H1 (cell line): ENCODE measurements at regions not wholly inside any gene's neighbourhood (a gene's known extent, or its start where the extent isn't known, plus 50 kb on each side); places are given as distances from the start of the nearest gene placed in this dataset.

Experiments used
- CTCF ChIP-seq, 3 experiments: IDR thresholded peaks; 1 replicate in 2 of 3; 2 replicates in 1 of 3; pipeline versions ENCODE4 v1.5.1 to v1.6.1; 2011; ENCODE audit warnings: low read length in 3 of 3, mild to moderate bottlenecking in 3 of 3, inconsistent platforms in 2 of 3, low read depth in 1 of 3, moderate library complexity in 1 of 3; ENCODE audit not compliant: insufficient read depth in 1 of 3; ENCODE audit errors: control extremely low read depth in 1 of 3
- EZH2 ChIP-seq: fragments of 200-600 bp; sonication (generic); IDR thresholded peaks from 2 replicates; pipeline ENCODE4 v1.7.1; 2012; ENCODE audit warnings: low read depth, mild to moderate bottlenecking, moderate library complexity, low read length, inconsistent platforms; ENCODE audit not compliant: severe bottlenecking
- KDM4A ChIP-seq: IDR thresholded peaks from one replicate; pipeline ENCODE4 v1.7.1; 2012; ENCODE audit warnings: low read depth, mild to moderate bottlenecking, moderate library complexity, low read length, inconsistent platforms; ENCODE audit not compliant: severe bottlenecking
- KDM5A ChIP-seq: fragments of 200-600 bp; IDR thresholded peaks from 2 replicates; pipeline ENCODE4 v1.7.1; 2012; ENCODE audit warnings: mild to moderate bottlenecking, low read length, inconsistent platforms, mixed read lengths
- PHF8 ChIP-seq: fragments of 200-600 bp; sonication (generic); conservative IDR thresholded peaks from 2 replicates; pipeline ENCODE4 v1.7.1; 2012; ENCODE audit warnings: low read depth, mild to moderate bottlenecking, inconsistent platforms, low read length, moderate library complexity
- POLR2AphosphoS5 ChIP-seq: IDR thresholded peaks from 2 replicates; pipeline ENCODE4 v1.6.1; 2011; ENCODE audit warnings: low read depth, low read length
- SP2 ChIP-seq: IDR thresholded peaks from 2 replicates; pipeline ENCODE4 v1.6.1; 2012; ENCODE audit warnings: mild to moderate bottlenecking, low read length, inconsistent platforms
- TCF12 ChIP-seq: IDR thresholded peaks from 2 replicates; pipeline ENCODE4 v1.6.1; 2011; ENCODE audit warnings: low read depth, mild to moderate bottlenecking, low read length

- no peak for TF ChIP-seq TCF12
- TF ChIP-seq POLR2AphosphoS5 = no peak
- no peak for TF ChIP-seq KDM5A
- no peak for TF ChIP-seq CTCF (IDR thresholded peaks at IDR 0.05; ENCODE audit: control extremely low read depth in 1 of 3, insufficient read depth in 1 of 3, low read depth in 1 of 3, low read length in 3 of 3)
- TF ChIP-seq PHF8 = no peak
- no peak for TF ChIP-seq KDM4A
- no peak for TF ChIP-seq EZH2
- TF ChIP-seq SP2 = no peak
These were observed 69.3 kb downstream of the CTSL start for GRCh38 chr9:87795178-87795577.
